ENCODE measurements at regions not wholly inside any gene's neighbourhood (a gene's known extent, or its start where the extent isn't known, plus 50 kb on each side); places are given as distances from the start of the nearest gene placed in this dataset.

DNA sequence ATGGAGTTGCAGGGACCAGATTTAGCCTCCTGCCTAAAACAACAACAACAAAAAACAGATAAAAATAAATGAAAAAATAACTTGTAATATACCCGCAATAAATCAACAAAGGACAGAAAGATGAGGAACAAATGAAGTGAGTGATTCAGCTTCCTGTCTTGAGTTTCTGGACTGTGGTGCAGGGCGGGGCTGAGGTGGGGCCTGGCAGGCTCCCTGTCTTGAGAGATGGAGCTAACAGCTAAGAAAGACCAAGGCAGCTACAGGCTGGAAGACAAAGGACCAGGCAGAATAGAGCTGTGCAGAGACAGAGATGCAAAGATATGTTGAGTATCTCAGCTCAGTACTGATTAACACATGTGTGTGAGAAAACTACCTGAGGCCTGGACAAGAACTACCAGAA, 879.2 kb downstream of the AACS start:
- Histone ChIP-seq H3K4me3 (no peak overlapping the region), H3K36me3 (no peaks in the 10 kb centered on the region), H3K4me1 (no peaks in the 10 kb centered on the region), H3K9me3 (no peaks in the 10 kb centered on the region), H3K27ac (no peak overlapping the region), H3K27me3 (no peaks in the 10 kb centered on the region)
- intact Hi-C loops (cut with DNase I; ENCODE audit: low total_unique reads): no loop called here
- DNase-seq: no peak
- 77 to 88% (median 84%) methylated on average over 2 of the region's 2 CpGs for WGBS, 5 donors
- TF ChIP-seq POLR2A (IDR thresholded peaks at IDR 0.05) (no peak), POLR2AphosphoS5 (IDR thresholded peaks at IDR 0.05) (no peak), EP300 (IDR thresholded peaks at IDR 0.05) (no peak)
- TF ChIP-seq, protein P1, sequence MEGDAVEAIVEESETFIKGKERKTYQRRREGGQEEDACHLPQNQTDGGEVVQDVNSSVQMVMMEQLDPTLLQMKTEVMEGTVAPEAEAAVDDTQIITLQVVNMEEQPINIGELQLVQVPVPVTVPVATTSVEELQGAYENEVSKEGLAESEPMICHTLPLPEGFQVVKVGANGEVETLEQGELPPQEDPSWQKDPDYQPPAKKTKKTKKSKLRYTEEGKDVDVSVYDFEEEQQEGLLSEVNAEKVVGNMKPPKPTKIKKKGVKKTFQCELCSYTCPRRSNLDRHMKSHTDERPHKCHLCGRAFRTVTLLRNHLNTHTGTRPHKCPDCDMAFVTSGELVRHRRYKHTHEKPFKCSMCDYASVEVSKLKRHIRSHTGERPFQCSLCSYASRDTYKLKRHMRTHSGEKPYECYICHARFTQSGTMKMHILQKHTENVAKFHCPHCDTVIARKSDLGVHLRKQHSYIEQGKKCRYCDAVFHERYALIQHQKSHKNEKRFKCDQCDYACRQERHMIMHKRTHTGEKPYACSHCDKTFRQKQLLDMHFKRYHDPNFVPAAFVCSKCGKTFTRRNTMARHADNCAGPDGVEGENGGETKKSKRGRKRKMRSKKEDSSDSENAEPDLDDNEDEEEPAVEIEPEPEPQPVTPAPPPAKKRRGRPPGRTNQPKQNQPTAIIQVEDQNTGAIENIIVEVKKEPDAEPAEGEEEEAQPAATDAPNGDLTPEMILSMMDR (IDR thresholded peaks at IDR 0.05): no peak

DNA sequence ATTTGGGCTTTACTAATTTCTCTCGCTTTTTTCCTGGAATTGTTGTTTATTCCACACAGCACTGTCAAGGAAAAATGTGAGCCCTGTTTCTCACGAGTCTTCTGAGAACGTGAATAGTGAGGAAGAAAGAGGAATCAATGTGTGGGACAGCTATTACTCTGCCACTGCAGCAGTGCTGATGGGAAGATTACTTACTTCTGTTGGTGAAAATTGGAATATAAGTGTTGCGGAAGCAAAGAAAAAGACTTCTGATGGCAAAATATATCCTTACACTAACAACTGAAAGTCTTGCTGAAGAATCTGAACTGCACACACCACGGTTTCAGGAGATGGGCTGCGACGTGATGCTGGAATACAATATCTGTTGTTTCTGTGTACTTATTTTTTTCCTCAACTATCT, 884.2 kb downstream of the AACS start:
- H3K9me3 ChIP-seq: no peaks in the 10 kb centered on the region
- H3K4me3 ChIP-seq: no peak overlapping the region
- H3K27ac ChIP-seq: no peak overlapping the region
- TF ChIP-seq EP300 (IDR thresholded peaks at IDR 0.05): no peak
- TF ChIP-seq POLR2AphosphoS5 (IDR thresholded peaks at IDR 0.05): no peak
- TF ChIP-seq, protein P1 (IDR thresholded peaks at IDR 0.05): no peak
- TF ChIP-seq POLR2A (IDR thresholded peaks at IDR 0.05): no peak
- H3K27me3 ChIP-seq: no peaks in the 10 kb centered on the region
- DNase-seq: no peak
- intact Hi-C loops (cut with DNase I; ENCODE audit: low total_unique reads): no loop called here
- H3K36me3 ChIP-seq: no peaks in the 10 kb centered on the region
- WGBS, 5 donors: 85 to 87% (median 85%) methylated on average over 7 of the region's 7 CpGs
- H3K4me1 ChIP-seq: no peaks in the 10 kb centered on the region

DNA sequence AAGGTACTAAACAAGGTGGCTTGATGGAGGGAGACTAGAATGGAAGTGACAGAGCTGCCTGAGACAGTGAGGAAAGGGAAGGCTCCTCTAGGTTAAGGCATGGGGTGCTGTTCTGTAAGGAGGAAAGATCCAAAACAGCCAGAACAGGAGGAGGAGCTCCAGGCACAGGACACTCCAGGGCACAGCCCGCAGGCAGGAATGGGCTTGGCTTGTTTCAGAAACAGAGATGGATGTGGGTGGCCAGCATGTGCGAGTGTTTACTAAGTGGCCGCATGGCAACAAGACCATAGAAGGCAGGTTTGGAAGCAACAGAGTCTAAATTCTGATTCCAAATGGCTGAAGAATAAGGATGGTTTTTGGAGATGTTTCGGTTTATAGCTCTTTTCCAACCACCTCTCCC, 889.1 kb downstream of the AACS start:
- no peak for DNase-seq
- no peaks in the 10 kb centered on the region for H3K27me3 ChIP-seq

DNA sequence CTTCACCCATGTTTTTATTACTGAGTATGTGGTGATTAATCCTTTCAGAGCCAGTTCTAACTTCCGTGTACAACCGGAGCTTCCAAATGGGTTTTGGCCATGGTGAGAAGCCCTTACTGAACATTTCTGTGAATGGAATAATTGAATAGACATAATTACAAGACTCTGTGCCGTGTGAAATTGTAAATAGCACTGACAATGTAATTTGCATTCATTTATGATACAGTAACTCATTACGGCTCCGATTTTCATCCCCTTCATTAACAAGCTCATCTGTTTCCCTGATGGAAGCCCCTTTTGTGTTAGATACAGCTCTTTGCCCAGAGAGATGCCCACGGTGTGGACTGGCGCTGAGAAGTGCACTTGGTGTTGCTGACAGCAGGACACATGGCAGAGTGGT, 891.0 kb downstream of the AACS start:
- no peak for DNase-seq
- no peaks in the 10 kb centered on the region for H3K36me3 ChIP-seq
- no peaks in the 10 kb centered on the region for H3K27me3 ChIP-seq
- intact Hi-C loops (cut with DNase I; ENCODE audit: low total_unique reads): no loop called here
- TF ChIP-seq, protein P1 (IDR thresholded peaks at IDR 0.05): no peak
- TF ChIP-seq EP300 (IDR thresholded peaks at IDR 0.05) (no peak), POLR2AphosphoS5 (IDR thresholded peaks at IDR 0.05) (no peak), POLR2A (IDR thresholded peaks at IDR 0.05) (no peak)
- peaks cover 0 to 12% (median 7%) of the 10 kb centered on the region in 4 donors for H3K9me3 ChIP-seq
- no peak overlapping the region for H3K4me3 ChIP-seq
- no peaks in the 10 kb centered on the region for H3K4me1 ChIP-seq
- whole genome bisulfite sequencing, 5 donors: 70 to 83% (median 76%) methylated on average over 7 of the region's 7 CpGs
- H3K27ac ChIP-seq: no peak overlapping the region

More for the DNA sequence above, 889.1 kb downstream of the AACS start:
- no peaks in the 10 kb centered on the region for H3K9me3 ChIP-seq
- H3K4me3 ChIP-seq: no peak overlapping the region
- H3K27ac ChIP-seq: no peak overlapping the region
- TF ChIP-seq, protein P1 (IDR thresholded peaks at IDR 0.05): no peak
- TF ChIP-seq POLR2AphosphoS5 (IDR thresholded peaks at IDR 0.05): no peak
- no peak for TF ChIP-seq EP300 (IDR thresholded peaks at IDR 0.05)
- no peak for TF ChIP-seq POLR2A (IDR thresholded peaks at IDR 0.05)
- WGBS, 5 donors: 70 to 88% (median 83%) methylated on average over 4 of the region's 4 CpGs
- no peaks in the 10 kb centered on the region for H3K36me3 ChIP-seq
- intact Hi-C loops (cut with DNase I; ENCODE audit: low total_unique reads): no loop called here
- no peaks in the 10 kb centered on the region for H3K4me1 ChIP-seq

Data from stomach (tissue), 8 donors.